ENCODE measurements at regions not wholly inside any gene's neighbourhood (a gene's known extent, or its start where the extent isn't known, plus 50 kb on each side); places are given as distances from the start of the nearest gene placed in this dataset.

DNA sequence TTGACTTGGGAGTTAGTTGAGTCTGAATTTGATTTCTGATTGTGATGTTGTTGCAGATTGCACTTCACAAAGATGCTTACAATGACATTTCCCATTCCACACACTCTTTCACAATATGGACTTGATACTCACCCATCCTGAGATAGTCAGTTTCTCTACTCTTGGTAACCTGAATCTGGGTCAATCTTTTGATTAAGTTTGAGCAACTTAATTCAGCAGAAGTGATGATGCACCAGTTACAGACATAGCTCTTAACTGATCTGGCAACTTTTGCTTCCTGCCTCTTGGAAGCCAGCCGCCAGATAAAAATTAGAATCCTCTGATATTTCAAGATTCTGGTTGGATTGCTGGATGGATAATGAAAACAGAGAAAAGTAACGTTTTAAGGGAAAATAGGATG is 79.7 kb upstream of the OSMR start (continued):
- TF ChIP-seq BRCA1 (IDR thresholded peaks at IDR 0.05; ENCODE audit: low read depth, low read length), result no peak
- TF ChIP-seq CHD1 (IDR thresholded peaks at IDR 0.05; ENCODE audit: low read depth, low read length), result no peak
- no peak for TF ChIP-seq SP4 (IDR thresholded peaks at IDR 0.05; ENCODE audit: low read length)

All from H1 (cell line).